Activated CD4-positive, alpha-beta memory T cell treated with anti-CD3 and anti-CD28 coated beads for 36 hours (primary cell): ENCODE measurements at regions not wholly inside any gene's neighbourhood (a gene's known extent, or its start where the extent isn't known, plus 50 kb on each side); places are given as distances from the start of the nearest gene placed in this dataset.
"Not testable (repeated sequence)": the region's sequence is repeated elsewhere in the genome, so short reads cannot be mapped to it uniquely, and the experiment has no call there.

ENCODE experiments used
- CTCF ChIA-PET: fragments of 350-600 bp; sonication (Branson Sonifier 250); formaldehyde crosslinking; loops from one replicate; lab custom pipeline; 2021; ENCODE audit warnings: antibody characterized with exemption, inconsistent platforms; lab: Charles Lee
- POLR2A ChIA-PET: fragments of 350-600 bp; sonication (Branson Sonifier 250); formaldehyde crosslinking; loops from one replicate; lab custom pipeline; 2021; ENCODE audit warnings: antibody characterized with exemption; lab: Charles Lee
- DNase-seq: peaks from one replicate; pipeline ENCODE4 v3.0.0-alpha.2; 2020
- H3K27ac Mint-ChIP-seq: one replicate; pipeline ENCODE4 v1.8.0; 2021; ENCODE audit warnings: mixed read lengths
- H3K27me3 Mint-ChIP-seq: one replicate; pipeline ENCODE4 v1.8.0; 2021; ENCODE audit warnings: mixed read lengths
- H3K36me3 Mint-ChIP-seq: one replicate; pipeline ENCODE4 v1.8.0; 2021; ENCODE audit warnings: mixed read lengths
- H3K4me1 Mint-ChIP-seq: one replicate; pipeline ENCODE4 v1.8.0; 2021; ENCODE audit warnings: low read depth, mixed read lengths
- H3K4me3 Mint-ChIP-seq: one replicate; pipeline ENCODE4 v1.8.0; 2021; ENCODE audit warnings: mild to moderate bottlenecking, mixed read lengths
- H3K9me3 Mint-ChIP-seq: one replicate; pipeline ENCODE4 v1.8.0; 2021; ENCODE audit warnings: mixed read lengths
- intact Hi-C: fragments of 100-400 bp; cut with micrococcal nuclease; formaldehyde crosslinking; loops from one replicate; pipeline ENCODE4 v1.15.1; 2023

GRCh38 chr10:63042256-63042655 lies 90.9 kb upstream of the NRBF2 start:
- POLR2A ChIA-PET: no interaction called here
- H3K9me3 Mint-ChIP-seq: peaks cover 16% of the 10 kb centered on the region
- intact Hi-C loops: no loop called here
- peaks cover 3% of the 10 kb centered on the region for H3K36me3 Mint-ChIP-seq
- no peak overlapping the region for H3K27ac Mint-ChIP-seq
- H3K4me1 Mint-ChIP-seq: peaks cover 3% of the 10 kb centered on the region
- no peak for DNase-seq
- no peak overlapping the region for H3K4me3 Mint-ChIP-seq
- CTCF ChIA-PET: no interaction called here
- peaks cover 36% of the 10 kb centered on the region for H3K27me3 Mint-ChIP-seq

- H3K27me3 Mint-ChIP-seq, H3K36me3 Mint-ChIP-seq, DNase-seq, intact Hi-C loops, H3K4me3 Mint-ChIP-seq, POLR2A ChIA-PET, CTCF ChIA-PET, H3K9me3 Mint-ChIP-seq, H3K4me1 Mint-ChIP-seq, H3K27ac Mint-ChIP-seq: not testable (repeated sequence)
These were observed 99.4 kb upstream of the NRBF2 start for GRCh38 chr10:63033616-63034185.

- Mint-ChIP-seq H3K36me3 (no peaks in the 10 kb centered on the region), H3K4me3 (no peak overlapping the region), H3K27ac (no peak overlapping the region), H3K9me3 (no peaks in the 10 kb centered on the region), H3K27me3 (peaks cover 9% of the 10 kb centered on the region), H3K4me1 (no peaks in the 10 kb centered on the region)
- no peak for DNase-seq
- ChIA-PET CTCF (no interaction called here), POLR2A (no interaction called here)
- intact Hi-C loops: no loop called here
These were observed 102.6 kb upstream of the NRBF2 start for GRCh38 chr10:63030536-63030935.

GRCh38 chr10:63027531-63027930 lies 105.6 kb upstream of the NRBF2 start:
- ChIA-PET CTCF (no interaction called here), POLR2A (no interaction called here)
- Mint-ChIP-seq H3K9me3 (no peaks in the 10 kb centered on the region), H3K27ac (no peak overlapping the region), H3K36me3 (no peaks in the 10 kb centered on the region), H3K4me1 (no peaks in the 10 kb centered on the region), H3K27me3 (peaks cover 9% of the 10 kb centered on the region), H3K4me3 (no peak overlapping the region)
- no peak for DNase-seq
- intact Hi-C loops: no loop called here

GRCh38 chr10:63021225-63021624 lies 111.9 kb upstream of the NRBF2 start:
- peaks cover 11% of the 10 kb centered on the region for H3K27me3 Mint-ChIP-seq
- ChIA-PET POLR2A (interaction anchor here (0.7 kb wide), 1 partner anchor 24 kb away, joined by 4 read pairs; no protein-coding TSS in a partner anchor), CTCF (no interaction called here)
- H3K36me3 Mint-ChIP-seq: no peaks in the 10 kb centered on the region
- H3K9me3 Mint-ChIP-seq: no peaks in the 10 kb centered on the region
- no peak overlapping the region for H3K27ac Mint-ChIP-seq
- no peak overlapping the region for H3K4me3 Mint-ChIP-seq
- no peaks in the 10 kb centered on the region for H3K4me1 Mint-ChIP-seq
- DNase-seq: no peak
- intact Hi-C loops: no loop called here

GRCh38 chr10:63013755-63014154 lies 119.4 kb upstream of the NRBF2 start:
- no peak overlapping the region for H3K27ac Mint-ChIP-seq
- H3K36me3 Mint-ChIP-seq: no peaks in the 10 kb centered on the region
- intact Hi-C loops: no loop called here
- H3K27me3 Mint-ChIP-seq: peaks cover 12% of the 10 kb centered on the region
- H3K9me3 Mint-ChIP-seq: no peaks in the 10 kb centered on the region
- DNase-seq: no peak
- H3K4me3 Mint-ChIP-seq: no peak overlapping the region
- ChIA-PET CTCF (interaction anchor here (0.7 kb wide), 1 partner anchor 51 kb away, joined by 3 read pairs; no protein-coding TSS in a partner anchor), POLR2A (no interaction called here)
- H3K4me1 Mint-ChIP-seq: no peaks in the 10 kb centered on the region

GRCh38 chr10:63012623-63013022 lies 120.5 kb upstream of the NRBF2 start:
- ChIA-PET CTCF (no interaction called here), POLR2A (no interaction called here)
- H3K27me3 Mint-ChIP-seq: peaks cover 7% of the 10 kb centered on the region
- no peaks in the 10 kb centered on the region for H3K4me1 Mint-ChIP-seq
- no peaks in the 10 kb centered on the region for H3K9me3 Mint-ChIP-seq
- H3K36me3 Mint-ChIP-seq: no peaks in the 10 kb centered on the region
- H3K27ac Mint-ChIP-seq: no peak overlapping the region
- H3K4me3 Mint-ChIP-seq: no peak overlapping the region
- intact Hi-C loops: no loop called here
- no peak for DNase-seq

- H3K27ac Mint-ChIP-seq: no peak overlapping the region
- ChIA-PET POLR2A (no interaction called here), CTCF (interaction anchor here (1.3 kb wide), 1 partner anchor 74 kb away, joined by 4 read pairs; no protein-coding TSS in a partner anchor)
- no peak for DNase-seq
- intact Hi-C loops: no loop called here
- H3K4me1 Mint-ChIP-seq: peaks cover 14% of the 10 kb centered on the region
- H3K4me3 Mint-ChIP-seq: no peak overlapping the region
- no peaks in the 10 kb centered on the region for H3K9me3 Mint-ChIP-seq
- H3K36me3 Mint-ChIP-seq: no peaks in the 10 kb centered on the region
- H3K27me3 Mint-ChIP-seq: peaks cover 14% of the 10 kb centered on the region
These were observed 122.9 kb upstream of the NRBF2 start for GRCh38 chr10:63010203-63010602.

GRCh38 chr10:63008491-63008890 lies 124.6 kb upstream of the NRBF2 start:
- no peak for DNase-seq
- POLR2A ChIA-PET: no interaction called here
- intact Hi-C loops: no loop called here

GRCh38 chr10:63007112-63007511 lies 126.0 kb upstream of the NRBF2 start:
- DNase-seq: peak; percentile 63
- Mint-ChIP-seq H3K27me3 (peaks cover 18% of the 10 kb centered on the region), H3K4me1 (peaks cover 18% of the 10 kb centered on the region), H3K27ac (no peak overlapping the region), H3K36me3 (no peaks in the 10 kb centered on the region), H3K9me3 (no peaks in the 10 kb centered on the region), H3K4me3 (peak overlapping the region; percentile 27)
- intact Hi-C loops: loop anchor here (1.0 kb wide), 1 partner anchor 12 kb away; no protein-coding TSS in a partner anchor
- ChIA-PET POLR2A (no interaction called here), CTCF (interaction anchor here (0.9 to 1.2 kb wide), 2 partner anchors 20 to 156 kb away, joined by 3 read pairs; no protein-coding TSS in a partner anchor)

More at GRCh38 chr10:63008491-63008890, 124.6 kb upstream of the NRBF2 start:
- Mint-ChIP-seq H3K4me3 (no peak overlapping the region), H3K27ac (no peak overlapping the region), H3K36me3 (no peaks in the 10 kb centered on the region), H3K9me3 (no peaks in the 10 kb centered on the region), H3K27me3 (peaks cover 18% of the 10 kb centered on the region), H3K4me1 (peaks cover 18% of the 10 kb centered on the region)
- CTCF ChIA-PET: interaction anchor here (1.5 kb wide), 1 partner anchor 76 kb away, joined by 5 read pairs; no protein-coding TSS in a partner anchor

GRCh38 chr10:63005246-63005645 lies 127.9 kb upstream of the NRBF2 start:
- ChIA-PET POLR2A (interaction anchor here (0.6 kb wide), 1 partner anchor 152 kb away, joined by 4 read pairs; no protein-coding TSS in a partner anchor), CTCF (interaction anchor here (0.7 to 2.2 kb wide), 7 partner anchors 9 to 394 kb away, joined by 3 to 11 read pairs (median 4); no protein-coding TSS in a partner anchor)
- Mint-ChIP-seq H3K4me3 (no peak overlapping the region), H3K4me1 (peaks cover 18% of the 10 kb centered on the region), H3K9me3 (no peaks in the 10 kb centered on the region), H3K36me3 (no peaks in the 10 kb centered on the region), H3K27ac (no peak overlapping the region), H3K27me3 (peaks cover 24% of the 10 kb centered on the region)
- DNase-seq: no peak
- intact Hi-C loops: no loop called here

- CTCF ChIA-PET: interaction anchor here (2.2 kb wide), 1 partner anchor 80 kb away, joined by 11 read pairs; no protein-coding TSS in a partner anchor
- DNase-seq: no peak
- Mint-ChIP-seq H3K27ac (no peak overlapping the region), H3K4me1 (peaks cover 18% of the 10 kb centered on the region), H3K4me3 (no peak overlapping the region), H3K27me3 (peaks cover 23% of the 10 kb centered on the region), H3K9me3 (no peaks in the 10 kb centered on the region), H3K36me3 (no peaks in the 10 kb centered on the region)
- intact Hi-C loops: no loop called here
- POLR2A ChIA-PET: no interaction called here
These were observed 129.2 kb upstream of the NRBF2 start for GRCh38 chr10:63003816-63004453.
